K562 (cell line): ENCODE measurements at regions not wholly inside any gene's neighbourhood (a gene's known extent, or its start where the extent isn't known, plus 50 kb on each side); places are given as distances from the start of the nearest gene placed in this dataset.

Experiments
- ATAC-seq: fragments of 200-7000 bp; cut with Tn5 transposase; 3 replicates; pipeline ENCODE4 v1.9.1; 2020; ENCODE audit warnings: moderate library complexity
- BruUV-seq: library from RNA; stranded (reverse); fragments of 400-500 nt; replicated peaks from 2 replicates; lab custom pipeline; 2021; lab: Mats Ljungman, UMichigan
- CTCF ChIA-PET: fragments of 300-600 bp; formaldehyde crosslinking; extraction: SDS; loops from one replicate; lab custom pipeline; 2021; ENCODE audit warnings: low intra/inter-chr PET ratio; lab: Yijun Ruan, JAX
- POLR2A ChIA-PET: fragments of 300-600, 350-650 bp; sonication (Branson Sonifier 250); formaldehyde crosslinking; extraction: SDS; loops from one replicate; lab custom pipeline; 2021; ENCODE audit warnings: antibody characterized with exemption, inconsistent platforms; lab: Yijun Ruan, JAX
- DNase-seq, 4 experiments: peaks; one replicate each; pipeline versions ENCODE4 v3.0.0 to v3.0.0-alpha.2; 2011 to 2018; ENCODE audit warnings: low spot score in 3 of 4, mixed read lengths in 3 of 4; ENCODE audit errors: extremely low read depth in 1 of 4
- FAIRE-seq: peaks from 2 replicates; lab custom pipeline; 2011; peaks lifted over from hg19 to GRCh38; lab: Jason Lieb, UNC
- H2AFZ ChIP-seq: 2 replicates; pipeline ENCODE4 v1.6.0; 2011; ENCODE audit warnings: low read depth, low read length, control low read depth, inconsistent platforms
- H3K27ac ChIP-seq: fragments of 200-600 bp; 3 replicates; pipeline ENCODE4 v1.8.0; 2011; ENCODE audit warnings: low read depth, mild to moderate bottlenecking, control low read depth, inconsistent platforms, low read length, moderate library complexity, mixed read lengths; ENCODE audit errors: extremely low read depth
- H3K27me3 ChIP-seq, 2 experiments: fragments of 300-600 bp in 1 of 2; 2 replicates in 1 of 2; 3 replicates in 1 of 2; pipeline versions ENCODE4 v1.6.0 to v1.8.0; 2011; ENCODE audit warnings: inconsistent platforms in 2 of 2, low read length in 2 of 2, mild to moderate bottlenecking in 1 of 2, mixed read lengths in 1 of 2, moderate library complexity in 1 of 2; ENCODE audit not compliant: control insufficient read depth in 2 of 2, insufficient read depth in 2 of 2
- H3K36me3 ChIP-seq: fragments of 300-600 bp; 3 replicates; pipeline ENCODE4 v1.8.0; 2011; ENCODE audit warnings: mild to moderate bottlenecking, low read length, inconsistent platforms; ENCODE audit not compliant: control insufficient read depth, insufficient read depth
- H3K4me1 ChIP-seq, 2 experiments: fragments of 200-600 bp in 1 of 2; replicated peaks in 1 of 2; 2 replicates in 1 of 2; 3 replicates in 1 of 2; pipeline versions ENCODE4 v1.5.1 to v1.8.0; 2011; ENCODE audit warnings: inconsistent platforms in 2 of 2, low read length in 2 of 2, mild to moderate bottlenecking in 1 of 2, mixed read lengths in 1 of 2, moderate library complexity in 1 of 2; ENCODE audit not compliant: control insufficient read depth in 2 of 2, insufficient read depth in 2 of 2
- H3K4me2 ChIP-seq: 2 replicates; pipeline ENCODE4 v1.6.1; 2011; ENCODE audit warnings: low read length, control low read depth, inconsistent platforms, mixed read lengths; ENCODE audit not compliant: insufficient read depth
- H3K4me3 ChIP-seq: fragments of 200-600 bp; sonication (generic), shearing (Covaris generic); 2 replicates; pipeline ENCODE4 v1.5.1; 2016; ENCODE audit warnings: control low read depth, inconsistent platforms
- H3K79me2 ChIP-seq: fragments of 200-600 bp; 3 replicates; pipeline ENCODE4 v1.8.0; 2011; ENCODE audit warnings: low read length, inconsistent platforms; ENCODE audit not compliant: control insufficient read depth, insufficient read depth
- H3K9ac ChIP-seq, 2 experiments: 2 replicates each; pipeline versions ENCODE4 v1.6.0 to v1.6.1; 2011; ENCODE audit warnings: low read depth in 2 of 2, low read length in 2 of 2, control low read depth in 1 of 2, inconsistent platforms in 1 of 2, mild to moderate bottlenecking in 1 of 2, mixed read lengths in 1 of 2; ENCODE audit not compliant: insufficient read depth in 1 of 2
- H3K9me1 ChIP-seq: one replicate; pipeline ENCODE4 v1.6.0; 2011; ENCODE audit warnings: inconsistent platforms, mild to moderate bottlenecking, low read length, moderate library complexity; ENCODE audit not compliant: control insufficient read depth, insufficient read depth
- H3K9me3 ChIP-seq: replicated peaks from 2 replicates; pipeline ENCODE4 v1.5.1; 2011; ENCODE audit warnings: low read depth, low read length, inconsistent platforms; ENCODE audit not compliant: control insufficient read depth, insufficient read depth
- H4K20me1 ChIP-seq: replicated peaks from 2 replicates; pipeline ENCODE4 v1.6.1; 2011; ENCODE audit warnings: low read length, inconsistent platforms, mixed read lengths; ENCODE audit not compliant: control insufficient read depth, insufficient read depth
- CEBPG ChIP-seq, 3 experiments: fragments of 200-800 bp in 1 of 3; sonication (Bioruptor generic) in 1 of 3; sonication (generic) in 1 of 3; formaldehyde crosslinking in 1 of 3; IDR thresholded peaks in 2 of 3; conservative IDR thresholded peaks in 1 of 3; 2 replicates each; pipeline versions ENCODE4 v1.6.1 to v1.8.0; 2016 to 2022; ENCODE audit warnings: missing compliant biosample characterization in 2 of 3, missing genetic modification characterization in 2 of 3, mild to moderate bottlenecking in 1 of 3, missing genetic modification reagents in 1 of 3
- CTCFL ChIP-seq: IDR thresholded peaks from 2 replicates; pipeline ENCODE4 v1.6.1; 2011; ENCODE audit warnings: borderline replicate concordance, low read depth, mild to moderate bottlenecking, moderate library complexity, low read length; ENCODE audit not compliant: insufficient read depth, poor library complexity, severe bottlenecking
- MAFG ChIP-seq: fragments of 450-650 bp; conservative IDR thresholded peaks from 2 replicates; pipeline ENCODE4 v1.6.1; 2016; ENCODE audit warnings: missing genetic modification characterization, missing compliant biosample characterization
- RAD21 ChIP-seq, 2 experiments: fragments of 250-450 bp in 1 of 2; fragments of 450-650 bp in 1 of 2; sonication (Bioruptor Pico) in 1 of 2; formaldehyde crosslinking in 1 of 2; IDR thresholded peaks in 1 of 2; conservative IDR thresholded peaks in 1 of 2; 2 replicates each; pipeline versions ENCODE4 v1.4.0 to v1.8.0; 2020 to 2022; ENCODE audit warnings: mild to moderate bottlenecking in 2 of 2, moderate library complexity in 1 of 2
- RBFOX2 ChIP-seq: fragments of 200-400 bp; formaldehyde crosslinking; IDR thresholded peaks from 2 replicates; pipeline ENCODE4 v1.6.1; 2017; ENCODE audit warnings: low read depth, mild to moderate bottlenecking, low read length, moderate library complexity
- RFX1 ChIP-seq: fragments of 450-650 bp; IDR thresholded peaks from 2 replicates; pipeline ENCODE4 v1.6.1; 2016; ENCODE audit warnings: mild to moderate bottlenecking, moderate library complexity
- SAFB ChIP-seq: fragments of 200-400 bp; formaldehyde crosslinking; IDR thresholded peaks from 2 replicates; pipeline ENCODE4 v1.6.1; 2017; ENCODE audit warnings: low read depth, low read length, borderline replicate concordance
- SMC3 ChIP-seq: conservative IDR thresholded peaks from 2 replicates; pipeline ENCODE4 v1.6.1; 2011; ENCODE audit warnings: low read depth, low read length, improper control_type of control experiment; ENCODE audit not compliant: insufficient read depth
- SREBF1 ChIP-seq: fragments of 150-350 bp; IDR thresholded peaks from 2 replicates; pipeline ENCODE4 v1.6.1; 2014; ENCODE audit warnings: antibody characterized with exemption, low read depth, low read length, borderline replicate concordance
- ZKSCAN3 ChIP-seq: fragments of 250-450 bp; sonication (Bioruptor Pico); IDR thresholded peaks from 2 replicates; pipeline ENCODE4 v1.4.0; 2020
- ZNF133 ChIP-seq: fragments of 250-450 bp; sonication (Bioruptor Pico); IDR thresholded peaks from 2 replicates; pipeline ENCODE4 v1.4.0; 2020; ENCODE audit warnings: mild to moderate bottlenecking
- WGBS: fragments of 100-300 bp; shearing (Covaris generic); methylation state at CpG from one replicate; pipeline ENCODE4 v1.1.6; 2016; ENCODE audit warnings: low coverage, mixed read lengths; ENCODE audit not compliant: insufficient coverage; ENCODE audit errors: missing lambda C conversion rate; 5-methylcytosine and 5-hydroxymethylcytosine counted together
- in situ Hi-C: fragments of 300-500 bp; cut with MboI; formaldehyde crosslinking; loops from 4 replicates; pipeline ENCODE4 v1.15.0; 2018; ENCODE audit warnings: inconsistent platforms, mixed read lengths
- intact Hi-C: fragments of 100-400 bp; cut with micrococcal nuclease; formaldehyde crosslinking; loops from 2 replicates; pipeline ENCODE4 v1.14.2; 2022
- TF ChIP-seq, protein P1 (sequence below), 3 experiments: IDR thresholded peaks in 2 of 3; conservative IDR thresholded peaks in 1 of 3; 2 replicates each; pipeline ENCODE4 v1.5.1; 2011 to 2012; ENCODE audit warnings: low read length in 3 of 3, mild to moderate bottlenecking in 3 of 3, control low read depth in 2 of 3, improper control_type of control experiment in 1 of 3, inconsistent platforms in 1 of 3, low read depth in 1 of 3, mixed read lengths in 1 of 3, moderate library complexity in 1 of 3; ENCODE audit not compliant: insufficient read depth in 2 of 3
- TF ChIP-seq, protein P2 (sequence below): fragments of 250-450 bp; sonication (Bioruptor Pico); IDR thresholded peaks from 2 replicates; pipeline ENCODE4 v1.5.0; 2021; ENCODE audit warnings: mild to moderate bottlenecking, borderline replicate concordance

DNA sequence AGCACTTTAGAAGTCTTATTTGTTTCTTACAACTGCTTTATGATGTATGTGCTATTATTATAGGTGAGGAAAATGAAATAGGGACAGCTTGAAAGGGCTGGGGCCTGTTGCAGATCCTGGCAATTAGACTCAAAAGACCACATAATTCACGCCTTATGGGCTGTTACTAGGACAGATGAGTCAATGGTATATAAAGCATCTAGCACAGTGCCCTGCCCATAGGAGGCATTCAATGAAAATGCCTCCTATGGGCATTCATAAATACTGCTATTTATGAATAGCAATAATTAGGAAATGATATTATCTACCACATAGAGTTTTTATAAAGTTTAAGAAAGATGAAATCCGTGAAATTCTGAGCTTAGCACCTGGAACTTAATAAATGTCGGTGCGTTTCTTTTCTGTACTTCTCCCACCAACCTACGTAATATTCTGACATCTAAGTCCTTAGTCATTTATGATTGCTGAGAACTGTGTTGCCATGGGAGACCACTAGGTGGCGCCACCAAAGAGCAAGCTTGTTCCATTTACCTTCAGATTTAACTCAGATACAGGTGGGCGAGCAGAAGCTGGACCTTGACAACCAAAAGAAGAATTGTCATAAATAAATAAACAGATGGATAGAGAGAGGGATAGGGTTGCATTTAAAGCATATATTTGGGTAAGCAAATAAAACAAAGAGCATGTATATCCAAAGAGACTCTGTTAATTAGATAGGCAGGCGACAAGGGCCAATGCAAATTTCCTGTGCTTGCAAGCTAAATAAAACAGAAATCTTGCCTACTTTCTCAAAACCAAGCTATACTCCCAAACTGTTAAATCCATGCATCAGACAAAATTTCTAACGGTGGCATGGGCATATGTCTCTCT lies 699.9 kb downstream of the INHBA start:
- H3K9ac ChIP-seq, result no peak overlapping the region
- H3K27me3 ChIP-seq, result no peaks in the 10 kb centered on the region
- intact Hi-C loops (loop anchor here (10.0 kb wide), 1 partner anchor 692 kb away; no protein-coding TSS in a partner anchor), in situ Hi-C loops (no loop called here)
- peak; percentile 18 to 57 (median 43) for DNase-seq
- H3K4me3 ChIP-seq, result no peak overlapping the region
- CTCF ChIA-PET, result no interaction called here
- no peak overlapping the region for H3K27ac ChIP-seq
- FAIRE-seq, result peak; percentile 92
- no peaks in the 10 kb centered on the region for H3K9me1 ChIP-seq
- H3K79me2 ChIP-seq, result no peaks in the 10 kb centered on the region
- no peaks in the 10 kb centered on the region for H3K4me1 ChIP-seq
- no peak overlapping the region for H2AFZ ChIP-seq
- BruUV-seq, result no TSS peak
- H4K20me1 ChIP-seq, result no peaks in the 10 kb centered on the region
- WGBS, result 3% methylated on average over 9 of the region's 9 CpGs
- no peaks in the 10 kb centered on the region for H3K36me3 ChIP-seq
- ATAC-seq, result peak; percentile 53; the same call in 1 of the 3 replicates
- H3K4me2 ChIP-seq, result no peak overlapping the region
- POLR2A ChIA-PET, result no interaction called here
- H3K9me3 ChIP-seq, result no peaks in the 10 kb centered on the region
- TF ChIP-seq, protein P1, sequence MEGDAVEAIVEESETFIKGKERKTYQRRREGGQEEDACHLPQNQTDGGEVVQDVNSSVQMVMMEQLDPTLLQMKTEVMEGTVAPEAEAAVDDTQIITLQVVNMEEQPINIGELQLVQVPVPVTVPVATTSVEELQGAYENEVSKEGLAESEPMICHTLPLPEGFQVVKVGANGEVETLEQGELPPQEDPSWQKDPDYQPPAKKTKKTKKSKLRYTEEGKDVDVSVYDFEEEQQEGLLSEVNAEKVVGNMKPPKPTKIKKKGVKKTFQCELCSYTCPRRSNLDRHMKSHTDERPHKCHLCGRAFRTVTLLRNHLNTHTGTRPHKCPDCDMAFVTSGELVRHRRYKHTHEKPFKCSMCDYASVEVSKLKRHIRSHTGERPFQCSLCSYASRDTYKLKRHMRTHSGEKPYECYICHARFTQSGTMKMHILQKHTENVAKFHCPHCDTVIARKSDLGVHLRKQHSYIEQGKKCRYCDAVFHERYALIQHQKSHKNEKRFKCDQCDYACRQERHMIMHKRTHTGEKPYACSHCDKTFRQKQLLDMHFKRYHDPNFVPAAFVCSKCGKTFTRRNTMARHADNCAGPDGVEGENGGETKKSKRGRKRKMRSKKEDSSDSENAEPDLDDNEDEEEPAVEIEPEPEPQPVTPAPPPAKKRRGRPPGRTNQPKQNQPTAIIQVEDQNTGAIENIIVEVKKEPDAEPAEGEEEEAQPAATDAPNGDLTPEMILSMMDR (IDR thresholded peaks at IDR 0.05 in 2 of 3, conservative IDR thresholded peaks at IDR 0.05 in 1 of 3; ENCODE audit: insufficient read depth in 2 of 3, low read depth in 1 of 3, low read length in 3 of 3), result peak; percentile 47 to 70 (median 62); a peak in 5 of 6 replicates
- TF ChIP-seq RAD21 (CRISPR knock-in tag; conservative IDR thresholded peaks at IDR 0.05 in 1 of 2, IDR thresholded peaks at IDR 0.05 in 1 of 2) (peak; percentile 39 to 57), ZNF133 (CRISPR knock-in tag) (no peak), SMC3 (peak; percentile 47; the same call in 1 of the 2 replicates), RFX1 (peak; percentile 65), CEBPG (CRISPR knock-in tag; IDR thresholded peaks at IDR 0.05) (no peak), CEBPG (tag; conservative IDR thresholded peaks at IDR 0.05 in 1 of 2, IDR thresholded peaks at IDR 0.05 in 1 of 2) (no peak), ZKSCAN3 (CRISPR knock-in tag) (no peak), SREBF1 (no peak), RBFOX2 (no peak), SAFB (no peak), CTCFL (peak; percentile 65), MAFG (tag) (0 out of 2 replicates have a peak, but pooled peaks have one; percentile 5)
- TF ChIP-seq, protein P2, sequence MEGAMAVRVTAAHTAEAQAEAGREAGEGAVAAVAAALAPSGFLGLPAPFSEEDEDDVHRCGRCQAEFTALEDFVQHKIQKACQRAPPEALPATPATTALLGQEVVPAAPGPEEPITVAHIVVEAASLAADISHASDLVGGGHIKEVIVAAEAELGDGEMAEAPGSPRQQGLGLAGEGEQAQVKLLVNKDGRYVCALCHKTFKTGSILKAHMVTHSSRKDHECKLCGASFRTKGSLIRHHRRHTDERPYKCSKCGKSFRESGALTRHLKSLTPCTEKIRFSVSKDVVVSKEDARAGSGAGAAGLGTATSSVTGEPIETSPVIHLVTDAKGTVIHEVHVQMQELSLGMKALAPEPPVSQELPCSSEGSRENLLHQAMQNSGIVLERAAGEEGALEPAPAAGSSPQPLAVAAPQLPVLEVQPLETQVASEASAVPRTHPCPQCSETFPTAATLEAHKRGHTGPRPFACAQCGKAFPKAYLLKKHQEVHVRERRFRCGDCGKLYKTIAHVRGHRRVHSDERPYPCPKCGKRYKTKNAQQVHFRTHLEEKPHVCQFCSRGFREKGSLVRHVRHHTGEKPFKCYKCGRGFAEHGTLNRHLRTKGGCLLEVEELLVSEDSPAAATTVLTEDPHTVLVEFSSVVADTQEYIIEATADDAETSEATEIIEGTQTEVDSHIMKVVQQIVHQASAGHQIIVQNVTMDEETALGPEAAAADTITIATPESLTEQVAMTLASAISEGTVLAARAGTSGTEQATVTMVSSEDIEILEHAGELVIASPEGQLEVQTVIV (CRISPR knock-in tag), result no peak
